GM12865 (cell line): ENCODE measurements at regions not wholly inside any gene's neighbourhood (a gene's known extent, or its start where the extent isn't known, plus 50 kb on each side); places are given as distances from the start of the nearest gene placed in this dataset.
A peak's percentile ranks its signal among the peaks of the same experiment; 100 is the strongest.

ENCODE experiments used
- DNase-seq: peaks from one replicate; pipeline ENCODE4 v3.0.0; 2010; ENCODE audit warnings: low read depth
- H3K4me3 ChIP-seq: 2 replicates; pipeline ENCODE4 v1.5.1; 2011; ENCODE audit warnings: mild to moderate bottlenecking, low read depth, low read length, control low read depth
- CTCF ChIP-seq: IDR thresholded peaks from 2 replicates; pipeline ENCODE4 v1.5.1; 2011; ENCODE audit warnings: low read length, control low read depth, low read depth, inconsistent platforms; ENCODE audit not compliant: insufficient read depth; ENCODE audit errors: missing control alignments

GRCh38 chrX:40197071-40197470 lies 99.3 kb upstream of the BCOR start:
- no peak for DNase-seq
- no peak for TF ChIP-seq CTCF
- H3K4me3 ChIP-seq = no peak overlapping the region

GRCh38 chrX:40195368-40195767 lies 97.6 kb upstream of the BCOR start:
- no peak for TF ChIP-seq CTCF

DNA sequence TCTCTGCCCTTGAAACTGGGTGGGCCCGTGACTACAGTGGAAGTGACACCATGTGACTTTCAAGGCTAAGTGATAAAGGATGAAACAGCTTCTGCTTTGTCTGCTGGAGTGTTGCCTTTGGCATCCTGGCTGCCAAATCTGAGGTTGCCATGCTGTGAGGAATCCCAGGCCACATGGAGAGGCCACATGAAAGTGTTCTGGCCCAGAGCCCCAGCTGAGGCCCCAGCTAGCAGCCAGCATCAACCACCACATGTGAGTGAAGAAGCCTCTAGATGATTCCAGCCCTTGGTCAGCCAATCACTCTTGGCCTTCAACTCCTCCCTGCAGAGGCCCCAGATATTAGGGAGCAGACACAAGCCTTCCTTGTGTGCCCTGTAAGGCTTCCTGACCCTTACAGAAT lies 94.4 kb upstream of the BCOR start:
- no peak overlapping the region for H3K4me3 ChIP-seq
- DNase-seq = no peak
- no peak for TF ChIP-seq CTCF

More at GRCh38 chrX:40195368-40195767, 97.6 kb upstream of the BCOR start:
- DNase-seq = no peak
- H3K4me3 ChIP-seq = no peak overlapping the region

GRCh38 chrX:40189637-40190036 lies 91.9 kb upstream of the BCOR start:
- H3K4me3 ChIP-seq = no peak overlapping the region
- DNase-seq = no peak
- TF ChIP-seq CTCF = no peak

GRCh38 chrX:40188573-40189417 lies 91.0 kb upstream of the BCOR start:
- H3K4me3 ChIP-seq = no peak overlapping the region
- peak; percentile 19 for DNase-seq

DNA sequence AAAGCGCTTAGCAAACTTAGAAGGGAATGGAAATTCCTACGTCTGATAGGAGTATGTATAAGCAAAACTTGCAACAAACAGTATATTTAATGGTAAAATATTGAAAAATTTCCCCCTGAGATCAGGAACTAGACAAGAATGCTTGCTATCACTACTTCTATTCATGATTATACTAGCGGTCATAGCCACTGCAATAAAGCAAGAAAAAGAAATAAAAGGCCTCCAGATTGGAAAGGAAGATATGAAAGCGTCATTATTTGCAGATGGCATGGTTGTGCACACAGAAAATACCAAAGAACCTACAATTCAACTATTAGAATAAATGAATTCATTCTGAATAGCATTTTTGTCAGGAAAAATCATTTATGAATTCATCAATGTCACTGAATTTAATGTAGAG lies 87.2 kb upstream of the BCOR start:
- TF ChIP-seq CTCF = no peak
- no peak overlapping the region for H3K4me3 ChIP-seq
- DNase-seq = no peak

More at GRCh38 chrX:40188573-40189417, 91.0 kb upstream of the BCOR start:
- TF ChIP-seq CTCF = no peak

DNA sequence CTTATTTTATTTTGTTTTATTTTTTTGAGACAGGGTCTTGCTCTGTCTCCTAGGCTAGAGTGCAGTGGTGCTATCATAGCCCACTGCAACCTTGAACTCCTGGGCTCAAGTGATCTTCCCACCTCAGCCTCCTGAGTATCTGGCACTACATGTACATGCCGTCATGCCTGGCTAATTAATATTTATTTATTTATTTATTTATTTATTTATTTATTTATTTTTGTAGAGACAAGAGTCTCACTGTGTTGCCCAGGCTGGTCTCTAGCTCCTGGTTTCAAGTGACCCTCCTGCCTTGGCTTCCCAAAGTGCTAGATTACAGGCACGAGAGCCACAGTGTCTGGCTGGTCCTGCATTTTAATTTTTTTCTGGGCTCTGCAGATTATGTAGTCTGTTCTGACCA lies 84.9 kb upstream of the BCOR start:
- no peak for TF ChIP-seq CTCF
- DNase-seq = no peak
- no peak overlapping the region for H3K4me3 ChIP-seq
